Urothelium cell line (cell line): ENCODE measurements at regions not wholly inside any gene's neighbourhood (a gene's known extent, or its start where the extent isn't known, plus 50 kb on each side); places are given as distances from the start of the nearest gene placed in this dataset.
"Not testable (repeated sequence)": the region's sequence is repeated elsewhere in the genome, so short reads cannot be mapped to it uniquely, and the experiment has no call there.

Experiments used
- DNase-seq: peaks from one replicate; pipeline ENCODE4 v3.0.0; 2011; ENCODE audit warnings: low spot score, mixed read lengths
- FAIRE-seq: peaks from 2 replicates; lab custom pipeline; 2011; peaks lifted over from hg19 to GRCh38; lab: Jason Lieb, UNC

GRCh38 chr2:18993756-18994338 is 364.6 kb downstream of the OSR1 start:
- FAIRE-seq (no peak), DNase-seq (no peak)

DNA sequence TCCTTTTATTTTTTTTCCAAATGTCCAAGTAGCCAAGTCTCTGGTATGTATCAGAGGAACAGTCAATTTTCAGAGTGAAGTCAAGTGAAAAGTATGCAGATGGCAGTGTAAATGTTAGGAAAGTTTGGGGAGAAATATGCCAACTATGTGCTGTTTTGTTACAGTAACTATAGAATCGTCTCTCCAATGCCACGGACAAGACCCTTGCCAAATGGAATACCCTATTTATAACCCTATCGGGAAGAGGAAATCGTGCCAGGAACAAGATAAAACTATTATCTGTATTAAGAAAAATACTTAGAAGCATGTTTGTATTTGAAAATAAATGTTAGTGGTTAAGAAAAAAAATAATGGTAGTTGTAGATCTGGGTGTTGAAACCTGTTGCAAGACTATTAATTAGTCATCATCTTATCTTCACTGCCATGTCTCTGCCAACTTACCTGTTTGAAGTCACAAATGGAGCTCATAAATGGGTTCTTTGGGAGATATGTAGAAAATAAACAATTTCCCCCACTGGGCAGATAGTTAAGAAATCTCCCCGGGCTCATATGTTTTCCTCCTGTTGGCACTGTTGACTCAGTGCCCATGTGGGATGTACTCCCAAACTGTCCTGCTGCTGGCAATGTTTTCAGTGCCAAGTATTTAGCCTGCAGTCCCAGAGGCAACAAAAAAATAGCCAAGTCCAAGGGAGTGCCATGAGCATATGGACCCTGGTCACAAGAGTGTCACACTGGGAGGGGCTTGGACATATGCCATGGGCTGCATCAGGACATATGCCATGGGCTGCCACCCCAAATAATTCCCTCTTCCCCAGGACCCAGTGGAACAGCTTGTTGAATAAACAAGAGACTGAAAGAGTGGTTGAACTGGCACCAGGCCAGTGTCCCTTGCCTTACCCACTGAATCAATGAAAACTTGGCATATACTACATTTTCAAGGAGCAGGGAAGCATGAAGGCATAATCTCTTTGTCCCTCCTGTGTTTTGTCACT is 366.9 kb downstream of the OSR1 start:
- DNase-seq (peak; percentile 47), FAIRE-seq (peak; percentile 74)

DNA sequence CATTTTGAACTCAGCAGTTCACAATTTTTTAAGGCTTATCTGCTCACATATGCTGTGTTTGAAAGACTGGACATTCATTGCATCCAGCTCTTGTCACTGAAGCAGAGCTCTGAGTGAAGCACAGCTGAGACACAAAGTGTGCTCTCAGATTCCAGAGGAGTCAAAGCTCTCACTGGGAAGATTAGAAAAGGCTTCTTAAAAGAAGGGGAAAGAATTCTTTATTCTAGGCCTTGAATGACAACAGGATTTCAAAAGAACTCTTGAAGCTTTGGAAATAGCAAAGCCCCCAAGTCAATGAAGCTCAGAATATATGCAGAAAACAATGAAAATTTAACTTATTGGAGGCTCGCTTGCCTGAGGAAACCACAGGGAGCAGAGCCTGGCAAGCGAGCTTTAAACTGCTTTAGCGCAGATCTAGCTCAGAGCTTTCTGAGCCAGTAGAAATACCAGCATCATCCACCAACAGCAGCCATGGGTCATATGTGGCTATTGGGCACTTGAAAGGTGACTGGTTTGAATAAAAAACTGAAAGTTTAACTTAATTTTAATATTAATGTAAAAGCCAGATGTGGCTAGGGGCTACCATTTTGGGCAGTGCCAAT is 369.7 kb downstream of the OSR1 start:
- DNase-seq, result no peak

DNA sequence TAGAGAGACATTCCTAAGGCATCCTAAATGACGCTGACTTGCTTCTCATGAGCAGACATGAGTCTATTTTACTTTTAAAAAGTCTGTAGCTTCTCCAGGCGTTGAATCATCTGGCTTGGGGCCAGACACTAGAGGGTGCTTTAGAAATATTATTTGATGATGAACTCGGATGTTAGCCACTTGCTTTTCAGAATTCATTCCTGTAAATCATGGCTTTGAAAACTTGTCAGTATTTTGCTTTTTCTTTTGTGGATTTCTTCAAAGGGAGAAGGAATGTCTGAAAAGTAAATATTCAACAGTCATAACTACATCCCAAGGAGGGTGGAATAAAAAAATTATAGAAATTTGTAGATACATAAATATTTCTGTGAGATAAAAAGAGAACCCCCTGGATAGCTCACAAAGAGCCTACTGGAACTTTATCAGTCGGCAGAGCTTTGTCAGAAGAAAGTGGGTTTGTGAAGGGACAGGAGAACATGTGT is 370.8 kb downstream of the OSR1 start:
- DNase-seq (peak; percentile 70), FAIRE-seq (no peak)

More for the DNA sequence above, 369.7 kb downstream of the OSR1 start:
- no peak for FAIRE-seq

- FAIRE-seq (no peak), DNase-seq (no peak)
These were observed 371.4 kb downstream of the OSR1 start for GRCh38 chr2:18987016-18987415.

- FAIRE-seq (no peak), DNase-seq (no peak)
These were observed 372.4 kb downstream of the OSR1 start for GRCh38 chr2:18986046-18986445.

- DNase-seq (no peak), FAIRE-seq (no peak)
These were observed 377.5 kb downstream of the OSR1 start for GRCh38 chr2:18980786-18981430.

DNA sequence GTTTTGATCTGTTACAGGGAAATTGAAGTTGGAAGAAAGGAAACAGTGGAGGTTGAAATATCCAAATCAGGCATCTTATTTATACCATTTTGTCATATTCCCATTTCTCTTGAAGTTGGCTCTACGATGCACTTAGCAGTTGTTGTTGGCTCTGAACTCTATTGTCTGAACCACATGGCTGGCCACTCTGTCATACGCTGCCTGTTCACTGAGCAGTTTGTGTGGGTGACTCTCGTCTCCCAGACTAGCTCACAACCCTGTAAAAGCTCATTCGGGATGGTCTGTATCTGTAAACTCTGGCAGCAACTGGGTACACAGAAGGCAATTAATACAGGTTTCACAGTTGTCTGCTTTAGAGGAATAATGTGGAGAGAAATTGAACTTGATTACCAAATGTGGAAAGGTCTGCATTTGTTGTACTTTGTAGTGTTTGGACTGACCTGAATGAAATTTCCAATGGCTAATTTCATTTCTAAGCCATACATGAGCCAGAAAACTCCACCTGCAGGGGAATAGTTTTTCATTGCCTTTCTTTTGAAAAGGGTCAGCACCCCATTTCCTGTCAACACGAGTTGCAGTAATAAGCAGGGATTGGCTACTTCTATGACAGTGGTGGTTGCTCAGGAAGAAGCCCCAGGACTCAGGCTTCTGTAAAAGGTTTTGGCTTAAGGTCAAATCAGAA is 378.2 kb downstream of the OSR1 start:
- FAIRE-seq (no peak), DNase-seq (no peak)

- DNase-seq, result no peak
- FAIRE-seq, result peak; percentile 56
These were observed 381.0 kb downstream of the OSR1 start for GRCh38 chr2:18977409-18977808.

GRCh38 chr2:18976168-18976961 is 382.1 kb downstream of the OSR1 start:
- FAIRE-seq (peak; percentile 20), DNase-seq (peak; percentile 62)

GRCh38 chr2:18975506-18976167 is 382.8 kb downstream of the OSR1 start:
- FAIRE-seq (no peak), DNase-seq (no peak)

DNA sequence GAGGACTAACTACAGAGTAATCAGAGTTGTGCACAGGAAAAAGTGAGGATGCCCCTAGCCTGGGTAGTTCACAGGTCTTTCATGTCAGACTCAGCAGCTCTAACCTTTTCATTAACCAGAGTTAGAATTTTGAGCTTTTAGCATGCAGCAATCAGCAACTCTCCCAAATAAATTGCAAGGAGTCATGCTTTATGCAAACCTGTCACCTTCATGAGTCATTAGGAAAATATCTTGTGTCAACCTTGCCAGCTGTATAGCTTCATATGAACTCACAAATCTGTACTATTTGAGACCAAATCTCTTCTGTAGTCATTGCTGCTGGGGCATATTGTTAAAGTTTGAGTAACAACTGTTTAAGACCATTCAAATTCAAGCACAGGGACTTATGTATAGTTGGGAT is 382.3 kb upstream of the NT5C1B start:
- no peak for FAIRE-seq
- DNase-seq, result no peak

DNA sequence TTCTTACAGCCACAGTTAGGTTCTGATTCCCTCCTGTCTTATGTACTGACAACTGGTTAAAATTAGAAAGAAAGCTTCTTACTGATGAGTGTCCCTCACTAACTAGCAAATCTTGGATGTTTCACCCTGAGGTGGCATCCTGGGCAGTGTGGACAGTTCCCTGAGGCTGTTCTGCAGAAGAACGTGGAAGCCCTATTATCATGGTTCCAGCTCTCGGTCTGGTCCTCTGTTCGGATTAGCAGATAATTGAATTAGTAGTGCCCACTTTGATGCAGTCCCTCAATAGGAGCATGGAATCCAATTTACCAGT is 381.7 kb upstream of the NT5C1B start:
- FAIRE-seq, result no peak
- DNase-seq, result no peak

DNA sequence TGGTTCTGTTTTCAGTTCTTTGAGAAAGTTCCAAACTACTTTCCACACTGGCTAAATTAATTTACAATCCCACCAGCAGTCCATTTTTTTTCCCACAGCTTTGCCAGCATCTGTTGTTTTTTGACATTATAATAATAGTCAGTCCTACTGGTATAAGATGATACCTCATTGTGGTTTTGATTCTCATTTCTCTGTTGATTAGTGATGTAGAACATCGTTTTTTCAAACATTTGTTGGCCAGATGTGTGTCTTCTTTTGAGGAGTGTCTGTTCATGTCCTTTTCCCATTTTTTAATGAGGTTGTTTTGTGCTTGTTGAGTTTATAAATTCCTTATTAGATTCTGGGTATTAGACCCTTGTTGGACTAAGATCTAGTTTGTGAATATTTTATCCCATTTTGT is 376.8 kb upstream of the NT5C1B start:
- no peak for FAIRE-seq
- no peak for DNase-seq

- FAIRE-seq, DNase-seq: not testable (repeated sequence)
These were observed 374.4 kb upstream of the NT5C1B start for GRCh38 chr2:18963739-18964256.

GRCh38 chr2:18961991-18962421 is 372.6 kb upstream of the NT5C1B start:
- no peak for FAIRE-seq

DNA sequence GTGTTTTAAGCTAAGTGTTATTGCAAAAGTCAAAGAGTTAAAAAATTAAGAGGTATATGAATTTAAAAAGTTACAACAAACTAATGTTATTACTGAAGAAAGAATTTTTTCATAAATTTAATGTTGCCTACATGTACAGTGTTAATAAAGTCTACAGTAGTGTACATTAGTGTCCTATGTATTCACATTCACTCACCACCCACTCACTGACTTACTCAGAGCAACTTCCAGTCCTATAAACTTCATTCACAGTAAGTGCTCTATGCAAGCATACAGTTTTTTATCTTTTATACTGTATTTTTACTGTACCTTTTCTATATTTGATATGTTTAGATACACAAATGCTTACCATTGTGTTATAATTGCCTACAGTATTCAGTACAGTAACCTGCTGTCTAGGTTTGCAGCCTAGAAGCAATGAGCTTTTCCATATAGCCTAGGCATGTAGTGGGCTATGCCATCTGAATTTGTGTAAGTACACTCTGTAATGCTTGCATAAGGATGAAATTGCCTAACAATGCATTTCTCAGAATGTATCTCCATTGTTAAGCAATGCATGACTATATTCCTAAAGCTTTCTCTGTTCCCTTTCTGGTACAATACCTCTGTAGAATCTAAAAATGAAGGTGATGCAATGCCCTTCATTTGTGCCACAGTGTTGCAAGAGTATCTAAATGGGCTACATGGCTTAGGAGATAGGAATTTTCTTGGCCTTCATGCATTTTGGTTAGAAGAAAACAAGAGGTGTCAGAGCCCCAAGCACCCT is 370.8 kb upstream of the NT5C1B start:
- FAIRE-seq, result no peak
- no peak for DNase-seq

More at GRCh38 chr2:18961991-18962421, 372.6 kb upstream of the NT5C1B start:
- no peak for DNase-seq

DNA sequence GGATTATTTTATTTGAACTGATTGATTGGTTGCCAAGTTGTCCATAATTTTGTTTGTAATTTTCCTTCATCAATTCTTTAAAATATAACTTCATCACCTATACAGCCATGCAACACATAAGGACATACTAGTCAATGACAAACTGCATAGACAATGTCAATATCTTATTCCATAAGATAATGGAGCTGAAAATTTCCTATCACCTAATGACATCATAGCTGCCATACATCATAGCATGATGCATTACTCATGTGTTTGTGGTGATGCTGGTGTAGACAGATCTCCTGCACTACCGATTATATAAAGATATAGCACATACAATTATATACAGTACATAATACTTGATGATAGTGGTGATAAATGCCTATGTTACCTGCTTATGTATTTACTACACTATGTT is 369.8 kb upstream of the NT5C1B start:
- no peak for DNase-seq
- no peak for FAIRE-seq
